OCI-LY7 (cell line): ENCODE measurements at regions not wholly inside any gene's neighbourhood (a gene's known extent, or its start where the extent isn't known, plus 50 kb on each side); places are given as distances from the start of the nearest gene placed in this dataset.

Source experiments
- BruUV-seq: library from RNA; stranded (reverse); fragments of 400-500 nt; replicated peaks from 2 replicates; lab custom pipeline; 2021; lab: Mats Ljungman, UMichigan
- CTCF ChIA-PET: fragments of 300-600 bp; sonication (Branson Sonifier 250); formaldehyde crosslinking; loops from one replicate; lab custom pipeline; 2022; ENCODE audit warnings: antibody characterized with exemption; ENCODE audit not compliant: unreplicated experiment; lab: Charles Lee
- POLR2A ChIA-PET: fragments of 300-600 bp; sonication (Branson Sonifier 250); formaldehyde crosslinking; loops from one replicate; lab custom pipeline; 2022; ENCODE audit warnings: antibody characterized with exemption; lab: Charles Lee
- DNase-seq: peaks from one replicate; pipeline ENCODE4 v3.0.0-alpha.2; 2015; ENCODE audit warnings: low spot score
- H2AFZ ChIP-seq: fragments of 200-600 bp; sonication (generic), shearing (Covaris generic); 2 replicates; pipeline ENCODE4 v1.6.1; 2014; ENCODE audit warnings: mild to moderate bottlenecking, antibody characterized with exemption, low read length, moderate library complexity
- H3K27ac ChIP-seq: fragments of 200-600 bp; sonication (generic); 2 replicates; pipeline ENCODE4 v1.5.1; 2014; ENCODE audit warnings: mixed run types, low read depth, mild to moderate bottlenecking, moderate library complexity, low read length, inconsistent platforms; ENCODE audit not compliant: poor library complexity, severe bottlenecking
- H3K36me3 ChIP-seq: fragments of 200-600 bp; sonication (generic); 2 replicates; pipeline ENCODE4 v1.6.1; 2014; ENCODE audit warnings: mild to moderate bottlenecking, antibody characterized with exemption, low read length, moderate library complexity, mixed read lengths; ENCODE audit not compliant: insufficient read depth
- H3K4me1 ChIP-seq: fragments of 200-600 bp; sonication (generic); 2 replicates; pipeline ENCODE4 v1.5.1; 2014; ENCODE audit warnings: mild to moderate bottlenecking, low read length; ENCODE audit not compliant: insufficient read depth, poor library complexity, severe bottlenecking
- H3K4me2 ChIP-seq: fragments of 200-600 bp; sonication (generic); 2 replicates; pipeline ENCODE4 v1.6.1; 2014; ENCODE audit warnings: mild to moderate bottlenecking, low read length
- H3K4me3 ChIP-seq: fragments of 200-600 bp; sonication (generic); 2 replicates; pipeline ENCODE4 v1.5.1; 2014; ENCODE audit warnings: mild to moderate bottlenecking, low read depth, low read length; ENCODE audit not compliant: poor library complexity, severe bottlenecking
- H3K79me2 ChIP-seq: fragments of 200-600 bp; sonication (generic); 2 replicates; pipeline ENCODE4 v1.6.1; 2016; ENCODE audit warnings: low read depth, mild to moderate bottlenecking, low read length, moderate library complexity, mixed read lengths; ENCODE audit not compliant: insufficient read depth
- H3K9me2 ChIP-seq: fragments of 200-600 bp; sonication (generic); 2 replicates; pipeline ENCODE4 v1.6.1; 2016; ENCODE audit warnings: mild to moderate bottlenecking, low read length, mixed read lengths; ENCODE audit not compliant: insufficient read depth
- H3K9me3 ChIP-seq: fragments of 200-600 bp; sonication (generic); 2 replicates; pipeline ENCODE4 v1.6.1; 2014; ENCODE audit warnings: mild to moderate bottlenecking, mixed run types, low read length, mixed read lengths
- H4K20me1 ChIP-seq: fragments of 200-600 bp; sonication (generic); 2 replicates; pipeline ENCODE4 v1.6.1; 2014; ENCODE audit warnings: mild to moderate bottlenecking, antibody characterized with exemption, low read length, moderate library complexity, mixed read lengths; ENCODE audit not compliant: insufficient read depth
- EZH2phosphoT487 ChIP-seq: fragments of 200-600 bp; sonication (generic); IDR thresholded peaks from 2 replicates; pipeline ENCODE4 v1.6.1; 2018; ENCODE audit warnings: low read depth, borderline replicate concordance, mild to moderate bottlenecking, mixed run types, antibody characterized with exemption, low read length, moderate library complexity, mixed read lengths
- intact Hi-C: fragments of 100-400 bp; cut with micrococcal nuclease; formaldehyde crosslinking; loops from one replicate; pipeline ENCODE4 v1.10.0; 2022; ENCODE audit not compliant: unreplicated experiment
- TF ChIP-seq, protein P1 (sequence below): fragments of 200-600 bp; sonication (generic); conservative IDR thresholded peaks from 2 replicates; pipeline ENCODE4 v1.5.1; 2014; ENCODE audit warnings: mild to moderate bottlenecking, antibody characterized with exemption, low read length, moderate library complexity, mixed read lengths

- H4K20me1 ChIP-seq: no peaks in the 10 kb centered on the region
- no peaks in the 10 kb centered on the region for H3K4me1 ChIP-seq
- no peak overlapping the region for H3K4me2 ChIP-seq
- H3K9me3 ChIP-seq: no peaks in the 10 kb centered on the region
- intact Hi-C loops: no loop called here
- TF ChIP-seq, protein P1, sequence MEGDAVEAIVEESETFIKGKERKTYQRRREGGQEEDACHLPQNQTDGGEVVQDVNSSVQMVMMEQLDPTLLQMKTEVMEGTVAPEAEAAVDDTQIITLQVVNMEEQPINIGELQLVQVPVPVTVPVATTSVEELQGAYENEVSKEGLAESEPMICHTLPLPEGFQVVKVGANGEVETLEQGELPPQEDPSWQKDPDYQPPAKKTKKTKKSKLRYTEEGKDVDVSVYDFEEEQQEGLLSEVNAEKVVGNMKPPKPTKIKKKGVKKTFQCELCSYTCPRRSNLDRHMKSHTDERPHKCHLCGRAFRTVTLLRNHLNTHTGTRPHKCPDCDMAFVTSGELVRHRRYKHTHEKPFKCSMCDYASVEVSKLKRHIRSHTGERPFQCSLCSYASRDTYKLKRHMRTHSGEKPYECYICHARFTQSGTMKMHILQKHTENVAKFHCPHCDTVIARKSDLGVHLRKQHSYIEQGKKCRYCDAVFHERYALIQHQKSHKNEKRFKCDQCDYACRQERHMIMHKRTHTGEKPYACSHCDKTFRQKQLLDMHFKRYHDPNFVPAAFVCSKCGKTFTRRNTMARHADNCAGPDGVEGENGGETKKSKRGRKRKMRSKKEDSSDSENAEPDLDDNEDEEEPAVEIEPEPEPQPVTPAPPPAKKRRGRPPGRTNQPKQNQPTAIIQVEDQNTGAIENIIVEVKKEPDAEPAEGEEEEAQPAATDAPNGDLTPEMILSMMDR: no peak
- TF ChIP-seq EZH2phosphoT487: no peak
- ChIA-PET POLR2A (interaction anchor here (0.7 to 1.1 kb wide), 2 partner anchors 10 to 14 kb away, joined by 4 to 5 read pairs; no protein-coding TSS in a partner anchor), CTCF (no interaction called here)
- no peaks in the 10 kb centered on the region for H3K36me3 ChIP-seq
- no peak overlapping the region for H2AFZ ChIP-seq
- H3K79me2 ChIP-seq: no peaks in the 10 kb centered on the region
- H3K4me3 ChIP-seq: no peak overlapping the region
- no peak for DNase-seq
- no peaks in the 10 kb centered on the region for H3K9me2 ChIP-seq
- H3K27ac ChIP-seq: no peak overlapping the region
- no TSS peak for BruUV-seq
Measured at GRCh38 chr5:161027763-161028162, 175.8 kb upstream of the ATP10B start.

DNA sequence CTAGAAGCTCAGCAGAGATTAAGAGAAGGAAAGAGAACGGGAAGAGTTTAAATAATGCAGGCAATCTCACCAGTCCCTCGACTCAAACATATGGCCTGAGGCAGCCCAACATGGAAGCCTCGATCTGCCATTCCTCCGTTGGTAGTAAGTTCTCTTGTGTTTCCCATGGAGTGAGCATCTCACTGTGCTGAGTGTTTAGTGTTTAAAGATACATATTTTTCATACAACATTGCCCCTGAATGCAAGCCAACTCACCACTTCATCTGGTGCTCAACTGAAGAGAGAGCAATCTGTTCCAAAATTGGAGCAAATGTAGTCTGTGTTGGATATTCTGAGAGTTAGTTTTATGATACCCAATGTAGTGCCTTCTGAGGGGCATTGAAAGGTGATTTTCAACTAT is 171.5 kb upstream of the ATP10B start:
- intact Hi-C loops: no loop called here
- Histone ChIP-seq H3K9me2 (no peaks in the 10 kb centered on the region), H3K4me3 (no peak overlapping the region), H3K9me3 (no peaks in the 10 kb centered on the region), H3K79me2 (no peaks in the 10 kb centered on the region), H4K20me1 (no peaks in the 10 kb centered on the region), H3K27ac (no peak overlapping the region), H2AFZ (no peak overlapping the region), H3K4me1 (no peaks in the 10 kb centered on the region), H3K4me2 (no peak overlapping the region), H3K36me3 (no peaks in the 10 kb centered on the region)
- no peak for TF ChIP-seq EZH2phosphoT487
- TF ChIP-seq, protein P1: no peak
- DNase-seq: no peak
- POLR2A ChIA-PET: no interaction called here
- CTCF ChIA-PET: no interaction called here
- BruUV-seq: no TSS peak

DNA sequence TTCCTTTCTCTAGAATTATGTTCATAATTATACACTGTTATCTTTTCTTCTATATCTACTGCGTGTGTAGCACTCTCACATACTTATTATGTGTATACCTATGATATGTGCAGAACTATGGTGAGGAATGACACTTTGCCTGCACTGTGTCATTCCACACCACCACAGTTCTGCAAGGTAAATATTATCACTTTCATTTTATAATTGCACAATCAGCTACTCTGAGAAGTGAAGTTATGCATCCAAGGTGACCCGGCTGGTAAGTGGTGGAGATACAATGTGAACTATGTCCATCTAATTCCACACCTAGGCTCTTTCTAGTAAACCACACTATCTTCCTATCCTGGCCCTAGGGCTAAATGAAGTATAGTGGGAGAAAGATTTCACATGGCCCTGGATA is 170.1 kb upstream of the ATP10B start:
- TF ChIP-seq, protein P1: no peak
- TF ChIP-seq EZH2phosphoT487: no peak
- no peak overlapping the region for H3K4me3 ChIP-seq
- ChIA-PET CTCF (no interaction called here), POLR2A (no interaction called here)
- DNase-seq: no peak
- H3K27ac ChIP-seq: no peak overlapping the region
- intact Hi-C loops: no loop called here
- no peaks in the 10 kb centered on the region for H4K20me1 ChIP-seq
- no TSS peak for BruUV-seq
- H3K9me2 ChIP-seq: no peaks in the 10 kb centered on the region
- no peak overlapping the region for H3K4me2 ChIP-seq
- no peaks in the 10 kb centered on the region for H3K4me1 ChIP-seq
- H3K36me3 ChIP-seq: no peaks in the 10 kb centered on the region
- H3K79me2 ChIP-seq: no peaks in the 10 kb centered on the region
- H3K9me3 ChIP-seq: no peaks in the 10 kb centered on the region
- no peak overlapping the region for H2AFZ ChIP-seq
